ENCODE measurements at regions not wholly inside any gene's neighbourhood (a gene's known extent, or its start where the extent isn't known, plus 50 kb on each side); places are given as distances from the start of the nearest gene placed in this dataset.

- TF ChIP-seq CTCF (IDR thresholded peaks at IDR 0.05) = no peak
- no peak for TF ChIP-seq EZH2 (IDR thresholded peaks at IDR 0.05)
Observed at GRCh38 chr4:34791209-34791608, 1453.1 kb downstream of the ARAP2 start.

Data from neural progenitor cell (in vitro differentiated cells).